ENCODE measurements at regions not wholly inside any gene's neighbourhood (a gene's known extent, or its start where the extent isn't known, plus 50 kb on each side); places are given as distances from the start of the nearest gene placed in this dataset.

GRCh38 chr3:20890111-20890519 lies 704.1 kb upstream of the SGO1 start:
- H3K27ac Mint-ChIP-seq = no peak overlapping the region
- TF ChIP-seq CTCF (conservative IDR thresholded peaks at IDR 0.05) = no peak
- no peaks in the 10 kb centered on the region for H3K4me1 Mint-ChIP-seq (ENCODE audit: unreplicated experiment)
- no peaks in the 10 kb centered on the region for H3K36me3 Mint-ChIP-seq
- H3K4me3 Mint-ChIP-seq = no peak overlapping the region
- no peaks in the 10 kb centered on the region for H3K27me3 Mint-ChIP-seq
- no peak for DNase-seq (ENCODE audit: extremely low spot score, unreplicated experiment)
- H3K9me3 Mint-ChIP-seq = no peaks in the 10 kb centered on the region

GRCh38 chr3:20878691-20879090 lies 692.7 kb upstream of the SGO1 start:
- Mint-ChIP-seq H3K27me3 (no peaks in the 10 kb centered on the region), H3K9me3 (peaks cover 6% of the 10 kb centered on the region), H3K4me3 (no peak overlapping the region), H3K36me3 (no peaks in the 10 kb centered on the region), H3K4me1 (ENCODE audit: unreplicated experiment) (peaks cover 5% of the 10 kb centered on the region), H3K27ac (no peak overlapping the region)
- DNase-seq (ENCODE audit: extremely low spot score, unreplicated experiment) = no peak
- no peak for TF ChIP-seq CTCF (conservative IDR thresholded peaks at IDR 0.05)

GRCh38 chr3:20873235-20873634 lies 687.2 kb upstream of the SGO1 start:
- Mint-ChIP-seq H3K27ac (no peak overlapping the region), H3K36me3 (no peaks in the 10 kb centered on the region), H3K4me1 (ENCODE audit: unreplicated experiment) (peaks cover 9% of the 10 kb centered on the region), H3K9me3 (peaks cover 18% of the 10 kb centered on the region), H3K27me3 (no peaks in the 10 kb centered on the region), H3K4me3 (no peak overlapping the region)
- no peak for TF ChIP-seq CTCF (conservative IDR thresholded peaks at IDR 0.05)
- no peak for DNase-seq (ENCODE audit: extremely low spot score, unreplicated experiment)

GRCh38 chr3:20870106-20870899 lies 684.3 kb upstream of the SGO1 start:
- H3K9me3 Mint-ChIP-seq = peaks cover 12% of the 10 kb centered on the region
- no peak overlapping the region for H3K27ac Mint-ChIP-seq
- H3K4me3 Mint-ChIP-seq = no peak overlapping the region
- H3K36me3 Mint-ChIP-seq = no peaks in the 10 kb centered on the region
- peaks cover 9% of the 10 kb centered on the region for H3K4me1 Mint-ChIP-seq (ENCODE audit: unreplicated experiment)
- no peaks in the 10 kb centered on the region for H3K27me3 Mint-ChIP-seq
- DNase-seq (ENCODE audit: extremely low spot score, unreplicated experiment) = no peak
- TF ChIP-seq CTCF (conservative IDR thresholded peaks at IDR 0.05) = no peak

- TF ChIP-seq CTCF (conservative IDR thresholded peaks at IDR 0.05) = no peak
- H3K4me3 Mint-ChIP-seq = no peak overlapping the region
- H3K9me3 Mint-ChIP-seq = peaks cover 15% of the 10 kb centered on the region
- H3K27ac Mint-ChIP-seq = no peak overlapping the region
- peaks cover 9% of the 10 kb centered on the region for H3K4me1 Mint-ChIP-seq (ENCODE audit: unreplicated experiment)
- H3K36me3 Mint-ChIP-seq = peaks cover 3% of the 10 kb centered on the region
- no peak for DNase-seq (ENCODE audit: extremely low spot score, unreplicated experiment)
- H3K27me3 Mint-ChIP-seq = no peaks in the 10 kb centered on the region
Observed at GRCh38 chr3:20865803-20866202, 679.8 kb upstream of the SGO1 start.
